Smooth muscle cell (in vitro differentiated cells): ENCODE measurements at regions not wholly inside any gene's neighbourhood (a gene's known extent, or its start where the extent isn't known, plus 50 kb on each side); places are given as distances from the start of the nearest gene placed in this dataset.

ENCODE experiments used
- DNase-seq: peaks from one replicate; lab custom pipeline; 2025; ENCODE audit not compliant: unreplicated experiment; lab: John Stamatoyannopoulos, UW
- H2AFZ ChIP-seq: fragments of 200-600 bp; sonication (generic); 2 replicates; pipeline ENCODE4 v1.6.0; 2016; ENCODE audit warnings: antibody characterized with exemption, low read depth, mild to moderate bottlenecking
- H3F3A ChIP-seq: fragments of 200-600 bp; sonication (generic); 2 replicates; pipeline ENCODE4 v1.6.0; 2017; ENCODE audit warnings: antibody characterized with exemption, low read depth
- H3K27ac ChIP-seq: fragments of 200-600 bp; sonication (generic); 2 replicates; pipeline ENCODE4 v1.5.1; 2016; ENCODE audit warnings: low read depth, mild to moderate bottlenecking
- H3K27me3 ChIP-seq: fragments of 200-600 bp; sonication (generic); 2 replicates; pipeline ENCODE4 v1.6.1; 2016; ENCODE audit warnings: low read depth, mild to moderate bottlenecking
- H3K36me3 ChIP-seq: fragments of 200-600 bp; sonication (generic); 2 replicates; pipeline ENCODE4 v1.5.1; 2016; ENCODE audit warnings: low read depth
- H3K4me1 ChIP-seq: fragments of 200-600 bp; sonication (generic); 2 replicates; pipeline ENCODE4 v1.5.1; 2016; ENCODE audit warnings: low read depth
- H3K4me2 ChIP-seq: fragments of 200-600 bp; sonication (generic); 2 replicates; pipeline ENCODE4 v1.6.0; 2016; ENCODE audit warnings: mild to moderate bottlenecking
- H3K4me3 ChIP-seq: fragments of 200-600 bp; sonication (generic); 2 replicates; pipeline ENCODE4 v1.5.1; 2016; ENCODE audit warnings: mild to moderate bottlenecking
- H3K79me2 ChIP-seq: fragments of 200-600 bp; sonication (generic); 2 replicates; pipeline ENCODE4 v1.6.0; 2016; ENCODE audit warnings: low read depth, mild to moderate bottlenecking
- H3K9ac ChIP-seq: fragments of 200-600 bp; sonication (generic); 2 replicates; pipeline ENCODE4 v1.6.0; 2016; ENCODE audit warnings: low read depth
- H3K9me3 ChIP-seq: fragments of 200-600 bp; sonication (generic); replicated peaks from 2 replicates; pipeline ENCODE4 v1.5.1; 2016; ENCODE audit warnings: low read depth
- H4K20me1 ChIP-seq: fragments of 200-600 bp; sonication (generic); 2 replicates; pipeline ENCODE4 v1.6.0; 2016; ENCODE audit warnings: low read depth
- WGBS: methylation state at CpG from one replicate; pipeline ENCODE4 v1.1.7; 2016; ENCODE audit warnings: low lambda C conversion rate; 5-methylcytosine and 5-hydroxymethylcytosine counted together
- TF ChIP-seq, protein P1 (sequence below): fragments of 200-600 bp; sonication (generic); IDR thresholded peaks from 2 replicates; pipeline ENCODE4 v1.5.1; 2017; ENCODE audit warnings: borderline replicate concordance, mild to moderate bottlenecking, antibody characterized with exemption; ENCODE audit not compliant: insufficient read depth, poor library complexity, severe bottlenecking

DNA sequence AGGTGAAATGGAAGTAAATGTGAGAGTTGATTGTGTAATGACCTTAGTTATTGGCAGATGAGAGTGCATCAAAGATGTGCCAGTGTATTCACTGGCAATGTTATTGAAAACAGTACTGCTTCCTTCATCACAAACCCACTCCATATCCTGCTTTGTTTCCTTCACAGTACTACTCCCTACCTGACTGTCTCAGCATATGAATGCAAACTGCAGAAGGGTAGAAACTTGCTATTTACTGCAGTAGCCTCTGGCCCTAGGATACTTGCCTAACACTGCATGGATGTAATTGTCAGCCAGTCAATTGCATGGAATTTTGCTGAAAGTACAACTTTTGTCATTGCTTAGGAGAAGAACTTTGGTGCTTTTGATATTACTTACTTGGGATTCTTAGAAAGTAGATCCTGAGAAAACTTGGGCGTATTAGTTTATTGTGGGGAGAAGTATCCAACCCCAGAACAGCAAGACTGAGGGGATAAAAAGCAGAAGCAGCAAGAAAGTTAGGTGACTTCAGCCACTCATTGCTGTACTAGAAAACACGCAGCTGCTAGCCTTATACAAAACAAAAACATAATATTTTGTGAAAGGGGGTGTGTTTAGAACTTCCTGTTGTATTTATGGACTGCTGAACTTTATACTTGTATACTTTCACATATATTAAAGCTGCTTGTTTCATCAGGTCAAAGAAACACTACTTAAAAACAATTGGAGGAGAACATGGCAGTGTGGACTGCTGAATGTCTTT lies 219.0 kb downstream of the CCNG2 start:
- TF ChIP-seq, protein P1, sequence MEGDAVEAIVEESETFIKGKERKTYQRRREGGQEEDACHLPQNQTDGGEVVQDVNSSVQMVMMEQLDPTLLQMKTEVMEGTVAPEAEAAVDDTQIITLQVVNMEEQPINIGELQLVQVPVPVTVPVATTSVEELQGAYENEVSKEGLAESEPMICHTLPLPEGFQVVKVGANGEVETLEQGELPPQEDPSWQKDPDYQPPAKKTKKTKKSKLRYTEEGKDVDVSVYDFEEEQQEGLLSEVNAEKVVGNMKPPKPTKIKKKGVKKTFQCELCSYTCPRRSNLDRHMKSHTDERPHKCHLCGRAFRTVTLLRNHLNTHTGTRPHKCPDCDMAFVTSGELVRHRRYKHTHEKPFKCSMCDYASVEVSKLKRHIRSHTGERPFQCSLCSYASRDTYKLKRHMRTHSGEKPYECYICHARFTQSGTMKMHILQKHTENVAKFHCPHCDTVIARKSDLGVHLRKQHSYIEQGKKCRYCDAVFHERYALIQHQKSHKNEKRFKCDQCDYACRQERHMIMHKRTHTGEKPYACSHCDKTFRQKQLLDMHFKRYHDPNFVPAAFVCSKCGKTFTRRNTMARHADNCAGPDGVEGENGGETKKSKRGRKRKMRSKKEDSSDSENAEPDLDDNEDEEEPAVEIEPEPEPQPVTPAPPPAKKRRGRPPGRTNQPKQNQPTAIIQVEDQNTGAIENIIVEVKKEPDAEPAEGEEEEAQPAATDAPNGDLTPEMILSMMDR, result no peak
- H3K27me3 ChIP-seq, result peaks cover 21% of the 10 kb centered on the region
- 81% methylated on average over 2 of the region's 2 CpGs for WGBS
- no peak overlapping the region for H3K27ac ChIP-seq
- H4K20me1 ChIP-seq, result no peaks in the 10 kb centered on the region
- no peaks in the 10 kb centered on the region for H3K9me3 ChIP-seq
- no peak overlapping the region for H3K9ac ChIP-seq
- H3F3A ChIP-seq, result no peaks in the 10 kb centered on the region
- no peaks in the 10 kb centered on the region for H3K79me2 ChIP-seq
- H3K4me1 ChIP-seq, result no peaks in the 10 kb centered on the region
- H2AFZ ChIP-seq, result no peak overlapping the region
- no peak for DNase-seq
- H3K4me2 ChIP-seq, result no peak overlapping the region
- H3K36me3 ChIP-seq, result no peaks in the 10 kb centered on the region
- H3K4me3 ChIP-seq, result no peak overlapping the region

DNA sequence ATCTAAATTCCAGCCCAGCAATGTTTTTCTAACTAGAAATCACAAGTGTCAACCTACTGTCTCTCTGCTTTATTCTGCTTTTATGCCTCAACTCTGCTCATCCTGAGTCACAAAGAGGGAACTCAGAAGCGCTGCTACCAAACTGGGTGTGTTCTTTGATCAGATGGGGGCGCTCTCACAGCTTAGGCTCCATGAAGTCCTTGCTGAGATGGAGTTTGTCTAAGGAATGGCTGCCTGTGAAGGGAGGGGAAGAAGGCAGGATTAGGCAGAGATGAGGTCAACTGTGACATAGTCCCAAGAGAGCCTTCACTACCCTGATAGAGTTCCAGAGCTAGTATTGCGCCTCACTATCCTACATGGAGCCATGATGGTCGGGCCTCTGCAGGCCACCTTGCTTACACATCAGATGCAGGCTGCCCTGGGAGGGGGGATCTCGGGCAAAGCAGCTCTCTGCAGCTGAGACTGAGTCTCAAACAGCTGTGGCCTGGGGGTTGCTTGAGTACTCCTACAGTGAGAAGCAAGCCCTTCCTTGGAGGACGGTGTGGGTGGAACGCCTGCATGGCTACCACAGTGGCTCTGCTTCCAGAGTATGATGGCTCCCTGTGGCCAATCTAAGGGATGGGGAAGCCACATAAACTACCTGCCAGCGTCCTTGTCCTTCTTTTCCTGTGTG lies 219.9 kb downstream of the CCNG2 start:
- DNase-seq, result no peak
- Histone ChIP-seq H3K79me2 (no peaks in the 10 kb centered on the region), H3K27me3 (peaks cover 21% of the 10 kb centered on the region), H3K4me2 (no peak overlapping the region), H3F3A (no peaks in the 10 kb centered on the region), H4K20me1 (no peaks in the 10 kb centered on the region), H3K4me3 (no peak overlapping the region), H3K9ac (no peak overlapping the region), H3K4me1 (no peaks in the 10 kb centered on the region), H3K36me3 (no peaks in the 10 kb centered on the region), H2AFZ (no peak overlapping the region), H3K9me3 (no peaks in the 10 kb centered on the region), H3K27ac (no peak overlapping the region)
- WGBS, result 66% methylated on average over 8 of the region's 8 CpGs
- TF ChIP-seq, protein P1, result no peak

DNA sequence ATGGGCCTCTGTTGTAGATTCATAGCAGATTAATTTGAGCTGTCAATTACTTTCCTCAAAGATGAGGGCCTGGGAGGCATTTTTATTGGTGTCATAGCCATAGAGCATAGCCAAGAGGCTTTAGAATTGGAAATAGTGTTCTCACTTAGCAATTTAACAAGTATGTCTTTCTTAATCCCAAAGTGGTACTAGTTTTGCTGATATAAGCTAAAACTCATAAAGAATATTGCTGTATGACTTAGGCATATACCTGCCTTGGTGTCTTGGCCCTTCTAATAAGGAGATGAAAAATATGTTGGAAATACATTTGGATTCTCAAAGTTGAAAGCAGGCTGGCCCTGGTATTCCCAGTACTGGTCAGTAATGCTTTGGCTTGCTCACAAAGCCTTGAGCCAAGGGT lies 221.5 kb upstream of the CXCL13 start:
- Histone ChIP-seq H3K4me1 (no peaks in the 10 kb centered on the region), H3K4me3 (no peak overlapping the region), H4K20me1 (no peaks in the 10 kb centered on the region), H3K27ac (no peak overlapping the region), H3K79me2 (no peaks in the 10 kb centered on the region), H3K36me3 (no peaks in the 10 kb centered on the region), H3K9ac (no peak overlapping the region), H3K4me2 (no peak overlapping the region), H2AFZ (no peak overlapping the region), H3K9me3 (no peaks in the 10 kb centered on the region), H3K27me3 (peaks cover 17% of the 10 kb centered on the region), H3F3A (no peaks in the 10 kb centered on the region)
- DNase-seq, result no peak
- TF ChIP-seq, protein P1, result no peak
